Stimulated activated naive B cell treated with anti-CD40 and anti-IgM and Interleukin-4, amounts not matched to agents 10 μg/mL and 1 μg/mL and 100 μg/mL, for 72 hours (primary cell): ENCODE measurements at regions not wholly inside any gene's neighbourhood (a gene's known extent, or its start where the extent isn't known, plus 50 kb on each side); places are given as distances from the start of the nearest gene placed in this dataset.

Experiments used
- ATAC-seq, 2 donors: fragments of 150-1000 bp; cut with Tn5 transposase; replicated peaks; 2 replicates each; pipeline ENCODE4 v1.10.0; 2021; ENCODE audit warnings: moderate library complexity in 1 of 2
- DNase-seq: peaks from one replicate; pipeline ENCODE4 v3.0.0; 2021
- H3K27ac Mint-ChIP-seq: one replicate; pipeline ENCODE4 v1.8.0; 2022; ENCODE audit warnings: mild to moderate bottlenecking, mixed read lengths
- H3K27me3 Mint-ChIP-seq, 2 donors: one replicate each; pipeline ENCODE4 v1.8.0; 2022; ENCODE audit warnings: mixed read lengths in 2 of 2
- H3K36me3 Mint-ChIP-seq, 2 donors: one replicate each; pipeline ENCODE4 v1.8.0; 2022; ENCODE audit warnings: mixed read lengths in 2 of 2, mild to moderate bottlenecking in 1 of 2
- H3K4me1 Mint-ChIP-seq, 2 donors: one replicate each; pipeline ENCODE4 v1.8.0; 2022; ENCODE audit warnings: mixed read lengths in 2 of 2, mild to moderate bottlenecking in 1 of 2
- H3K4me3 Mint-ChIP-seq, 2 donors: one replicate each; pipeline ENCODE4 v1.8.0; 2022; ENCODE audit warnings: mild to moderate bottlenecking in 2 of 2, mixed read lengths in 2 of 2, moderate library complexity in 1 of 2
- H3K9me3 Mint-ChIP-seq, 2 donors: one replicate each; pipeline ENCODE4 v1.8.0; 2022; ENCODE audit warnings: mixed read lengths in 2 of 2, mild to moderate bottlenecking in 1 of 2

GRCh38 chr1:192053531-192053971 lies 104.7 kb upstream of the RGS18 start:
- no peak overlapping the region for H3K27ac Mint-ChIP-seq
- H3K9me3 Mint-ChIP-seq, result no peaks in the 10 kb centered on the region
- no peaks in the 10 kb centered on the region for H3K36me3 Mint-ChIP-seq
- H3K4me3 Mint-ChIP-seq, result no peak overlapping the region
- no peak for ATAC-seq
- H3K4me1 Mint-ChIP-seq, result no peaks in the 10 kb centered on the region
- no peaks in the 10 kb centered on the region for H3K27me3 Mint-ChIP-seq
- DNase-seq, result no peak

GRCh38 chr1:192057766-192058165 lies 100.5 kb upstream of the RGS18 start:
- Mint-ChIP-seq H3K27me3 (no peaks in the 10 kb centered on the region), H3K4me1 (no peaks in the 10 kb centered on the region), H3K4me3 (no peak overlapping the region)

GRCh38 chr1:192059407-192059806 lies 98.9 kb upstream of the RGS18 start:
- DNase-seq (no peak), ATAC-seq (no peak)
- Mint-ChIP-seq H3K36me3 (no peaks in the 10 kb centered on the region), H3K27me3 (no peaks in the 10 kb centered on the region), H3K4me1 (no peaks in the 10 kb centered on the region), H3K9me3 (no peaks in the 10 kb centered on the region), H3K27ac (no peak overlapping the region), H3K4me3 (no peak overlapping the region)

More at GRCh38 chr1:192057766-192058165, 100.5 kb upstream of the RGS18 start:
- H3K9me3 Mint-ChIP-seq, result no peaks in the 10 kb centered on the region
- DNase-seq, result no peak
- no peaks in the 10 kb centered on the region for H3K36me3 Mint-ChIP-seq
- no peak overlapping the region for H3K27ac Mint-ChIP-seq
- ATAC-seq, result no peak

GRCh38 chr1:192061556-192061955 lies 96.7 kb upstream of the RGS18 start:
- no peaks in the 10 kb centered on the region for H3K27me3 Mint-ChIP-seq
- no peak for ATAC-seq
- no peak overlapping the region for H3K27ac Mint-ChIP-seq

GRCh38 chr1:192065087-192065486 lies 93.2 kb upstream of the RGS18 start:
- Mint-ChIP-seq H3K4me1 (no peaks in the 10 kb centered on the region), H3K27me3 (no peaks in the 10 kb centered on the region), H3K36me3 (no peaks in the 10 kb centered on the region), H3K27ac (no peak overlapping the region), H3K4me3 (no peak overlapping the region), H3K9me3 (peaks cover 0 to 1% of the 10 kb centered on the region in 2 donors)
- DNase-seq (no peak), ATAC-seq (no peak)

More at GRCh38 chr1:192061556-192061955, 96.7 kb upstream of the RGS18 start:
- H3K4me3 Mint-ChIP-seq, result no peak overlapping the region
- H3K9me3 Mint-ChIP-seq, result no peaks in the 10 kb centered on the region
- H3K4me1 Mint-ChIP-seq, result no peaks in the 10 kb centered on the region
- no peaks in the 10 kb centered on the region for H3K36me3 Mint-ChIP-seq
- no peak for DNase-seq

- ATAC-seq (no peak), DNase-seq (no peak)
- Mint-ChIP-seq H3K4me1 (no peaks in the 10 kb centered on the region), H3K36me3 (no peaks in the 10 kb centered on the region), H3K9me3 (peaks cover 0 to 1% of the 10 kb centered on the region in 2 donors), H3K27ac (no peak overlapping the region), H3K4me3 (no peak overlapping the region), H3K27me3 (no peaks in the 10 kb centered on the region)
Observed at GRCh38 chr1:192066202-192066601, 92.1 kb upstream of the RGS18 start.

- H3K36me3 Mint-ChIP-seq, result no peaks in the 10 kb centered on the region
- no peak overlapping the region for H3K4me3 Mint-ChIP-seq
- no peak for ATAC-seq
- DNase-seq, result no peak
- H3K27ac Mint-ChIP-seq, result no peak overlapping the region
- H3K27me3 Mint-ChIP-seq, result no peaks in the 10 kb centered on the region
- no peaks in the 10 kb centered on the region for H3K4me1 Mint-ChIP-seq
- peaks cover 0 to 1% of the 10 kb centered on the region in 2 donors for H3K9me3 Mint-ChIP-seq
Observed at GRCh38 chr1:192067360-192067759, 90.9 kb upstream of the RGS18 start.

GRCh38 chr1:192070213-192070612 lies 88.0 kb upstream of the RGS18 start:
- Mint-ChIP-seq H3K27ac (no peak overlapping the region), H3K27me3 (no peaks in the 10 kb centered on the region), H3K4me1 (no peaks in the 10 kb centered on the region), H3K4me3 (no peak overlapping the region), H3K9me3 (peaks cover 0 to 1% of the 10 kb centered on the region in 2 donors), H3K36me3 (no peaks in the 10 kb centered on the region)
- DNase-seq (no peak), ATAC-seq (no peak)

- H3K27ac Mint-ChIP-seq, result no peak overlapping the region
Observed at GRCh38 chr1:192080684-192081083, 77.6 kb upstream of the RGS18 start.

GRCh38 chr1:192081359-192081758 lies 76.9 kb upstream of the RGS18 start:
- ATAC-seq, result no peak
- Mint-ChIP-seq H3K27me3 (no peaks in the 10 kb centered on the region), H3K9me3 (no peaks in the 10 kb centered on the region), H3K36me3 (no peaks in the 10 kb centered on the region), H3K4me3 (no peak overlapping the region), H3K4me1 (no peaks in the 10 kb centered on the region), H3K27ac (no peak overlapping the region)
- no peak for DNase-seq

More at GRCh38 chr1:192080684-192081083, 77.6 kb upstream of the RGS18 start:
- no peaks in the 10 kb centered on the region for H3K27me3 Mint-ChIP-seq
- no peak overlapping the region for H3K4me3 Mint-ChIP-seq
- ATAC-seq (no peak), DNase-seq (no peak)
- H3K36me3 Mint-ChIP-seq, result no peaks in the 10 kb centered on the region
- no peaks in the 10 kb centered on the region for H3K9me3 Mint-ChIP-seq
- H3K4me1 Mint-ChIP-seq, result no peaks in the 10 kb centered on the region

- Mint-ChIP-seq H3K36me3 (no peaks in the 10 kb centered on the region), H3K9me3 (no peaks in the 10 kb centered on the region), H3K27me3 (no peaks in the 10 kb centered on the region), H3K4me3 (no peak overlapping the region), H3K4me1 (no peaks in the 10 kb centered on the region), H3K27ac (no peak overlapping the region)
- ATAC-seq, result no peak
- DNase-seq, result no peak
Observed at GRCh38 chr1:192086644-192087043, 71.6 kb upstream of the RGS18 start.

GRCh38 chr1:192087334-192087733 lies 70.9 kb upstream of the RGS18 start:
- H3K27ac Mint-ChIP-seq, result no peak overlapping the region
- H3K27me3 Mint-ChIP-seq, result no peaks in the 10 kb centered on the region
- no peaks in the 10 kb centered on the region for H3K4me1 Mint-ChIP-seq
- ATAC-seq (no peak), DNase-seq (no peak)
- H3K4me3 Mint-ChIP-seq, result no peak overlapping the region
- H3K36me3 Mint-ChIP-seq, result no peaks in the 10 kb centered on the region
- H3K9me3 Mint-ChIP-seq, result peaks cover 0 to 2% of the 10 kb centered on the region in 2 donors

- Mint-ChIP-seq H3K4me1 (no peaks in the 10 kb centered on the region), H3K27me3 (no peaks in the 10 kb centered on the region), H3K9me3 (peaks cover 0 to 2% of the 10 kb centered on the region in 2 donors), H3K27ac (no peak overlapping the region), H3K36me3 (no peaks in the 10 kb centered on the region), H3K4me3 (no peak overlapping the region)
- DNase-seq (no peak), ATAC-seq (no peak)
Observed at GRCh38 chr1:192088496-192088895, 69.8 kb upstream of the RGS18 start.

- H3K4me1 Mint-ChIP-seq, result no peaks in the 10 kb centered on the region
- DNase-seq (no peak), ATAC-seq (no peak)
- H3K4me3 Mint-ChIP-seq, result no peak overlapping the region
- peaks cover 0 to 4% of the 10 kb centered on the region in 2 donors for H3K9me3 Mint-ChIP-seq
- no peak overlapping the region for H3K27ac Mint-ChIP-seq
- H3K36me3 Mint-ChIP-seq, result no peaks in the 10 kb centered on the region
- no peaks in the 10 kb centered on the region for H3K27me3 Mint-ChIP-seq
Observed at GRCh38 chr1:192098001-192098400, 60.3 kb upstream of the RGS18 start.

- Mint-ChIP-seq H3K4me3 (no peak overlapping the region), H3K27me3 (no peaks in the 10 kb centered on the region), H3K4me1 (no peaks in the 10 kb centered on the region), H3K36me3 (no peaks in the 10 kb centered on the region), H3K27ac (no peak overlapping the region), H3K9me3 (peaks cover 0 to 4% of the 10 kb centered on the region in 2 donors)
- no peak for ATAC-seq
- DNase-seq, result no peak
Observed at GRCh38 chr1:192099328-192099727, 58.9 kb upstream of the RGS18 start.
